ENCODE measurements at regions not wholly inside any gene's neighbourhood (a gene's known extent, or its start where the extent isn't known, plus 50 kb on each side); places are given as distances from the start of the nearest gene placed in this dataset.

- DNase-seq, result no peak
Observed at GRCh38 chr2:71802556-71802955, 345.1 kb downstream of the CYP26B1 start.

- DNase-seq, result peak; percentile 3 to 9
Observed at GRCh38 chr2:71801969-71802368, 345.7 kb downstream of the CYP26B1 start.

DNA sequence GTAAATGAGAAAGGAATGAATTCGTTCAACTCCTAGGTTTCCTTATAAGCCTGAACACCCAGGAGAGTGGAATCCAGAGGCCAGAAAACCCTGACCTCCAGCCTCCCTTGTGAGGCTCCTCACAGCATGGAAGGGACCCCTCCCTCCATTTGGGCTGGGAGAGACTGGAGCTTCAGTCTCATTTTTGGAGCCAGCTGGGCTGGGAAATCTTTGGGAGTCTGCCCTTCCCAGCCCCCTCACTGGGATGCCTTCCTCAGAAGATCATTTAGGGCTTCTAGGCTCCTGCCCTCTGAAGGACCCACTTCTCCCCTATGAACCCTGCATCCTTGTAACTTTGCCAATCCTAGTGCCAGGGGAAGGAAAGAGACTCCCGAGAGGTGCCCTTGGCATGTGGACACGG lies 346.1 kb downstream of the CYP26B1 start:
- DNase-seq, result no peak

DNA sequence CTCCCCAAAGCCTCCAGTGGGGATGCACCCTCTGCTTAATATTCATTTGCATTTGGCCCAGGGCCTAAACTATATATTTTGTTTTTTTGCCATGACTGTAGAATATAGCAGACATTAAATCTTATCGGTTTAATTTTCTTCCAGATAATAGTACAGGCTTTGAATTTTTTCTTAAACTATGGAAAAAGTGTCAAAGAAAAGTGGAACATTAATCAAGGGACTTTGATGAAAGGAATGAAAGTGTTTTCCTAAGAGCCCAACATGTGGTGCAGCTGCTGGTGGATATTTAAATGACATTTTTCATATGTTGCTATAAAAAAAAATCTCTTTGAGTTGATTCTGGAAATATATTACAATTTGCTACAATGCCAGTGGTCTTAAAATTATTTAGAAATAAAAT lies 346.8 kb downstream of the CYP26B1 start:
- DNase-seq, result no peak

GRCh38 chr2:71800106-71800809 lies 346.9 kb downstream of the DYSF start:
- DNase-seq, result no peak

DNA sequence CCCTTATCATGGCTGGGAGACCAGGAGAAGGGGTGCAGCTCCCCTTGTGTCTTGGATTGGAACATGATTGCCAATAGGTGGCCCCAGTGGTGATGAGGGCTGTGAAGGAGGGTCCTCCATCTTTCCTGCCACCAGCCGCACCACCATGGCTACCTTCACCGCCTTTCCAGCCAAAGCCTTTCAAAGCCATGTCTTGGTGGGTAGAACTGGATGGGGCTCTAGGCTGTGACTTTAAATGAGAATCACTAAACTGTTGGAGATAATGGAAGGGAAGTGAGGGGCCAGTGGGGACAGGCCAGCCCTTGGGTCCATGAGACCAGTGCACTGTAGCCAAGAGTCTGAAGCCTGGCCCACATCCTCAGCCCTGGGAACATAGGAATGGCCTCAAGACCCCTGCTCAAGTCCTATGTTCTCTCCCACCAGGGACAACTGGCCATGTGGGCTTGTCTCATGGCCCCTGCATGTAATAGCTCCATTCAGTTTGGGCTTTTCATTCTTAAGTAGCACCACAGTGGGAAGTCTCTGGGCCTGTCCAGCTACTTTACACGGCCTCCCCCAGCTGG lies 345.7 kb downstream of the DYSF start:
- DNase-seq, result no peak

DNA sequence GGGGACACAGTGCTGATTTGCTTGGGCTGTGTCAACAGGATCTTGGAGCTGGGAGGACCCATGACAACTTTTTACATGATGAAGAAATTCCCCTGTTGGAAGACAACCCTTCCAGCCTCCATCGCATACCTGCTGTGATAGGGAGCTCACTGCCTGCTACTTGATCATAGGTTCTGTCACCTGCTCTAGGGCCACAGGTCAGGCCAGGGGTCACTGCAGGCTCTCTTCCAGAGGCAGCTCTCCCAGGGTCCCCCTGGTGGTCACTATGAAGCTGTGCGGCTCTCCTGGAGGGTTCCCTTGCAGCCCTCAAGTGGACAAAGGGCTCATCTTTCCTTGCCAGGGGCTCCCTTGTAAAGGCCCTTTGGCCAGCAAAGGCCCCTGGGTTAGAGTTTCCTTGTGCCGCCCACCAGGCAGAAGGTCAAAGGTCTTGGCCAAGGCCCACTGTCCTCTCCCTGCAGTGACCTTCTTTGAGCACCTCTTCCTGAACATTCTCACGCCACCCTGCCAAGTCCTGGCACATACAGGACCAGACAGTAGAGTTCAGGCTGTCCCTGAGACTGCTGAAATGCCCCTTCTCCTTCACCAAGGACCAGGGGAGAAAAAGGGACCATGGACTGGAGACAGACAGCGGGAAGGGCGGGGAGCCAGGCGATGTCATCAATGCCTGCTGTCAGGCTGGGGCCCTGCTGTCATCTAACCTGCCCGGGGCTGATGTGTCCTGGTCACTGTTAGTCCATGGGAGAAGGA lies 345.1 kb downstream of the DYSF start:
- DNase-seq, result peak; percentile 16 to 27

GRCh38 chr2:71797035-71797810 lies 343.9 kb downstream of the DYSF start:
- no peak for DNase-seq

DNA sequence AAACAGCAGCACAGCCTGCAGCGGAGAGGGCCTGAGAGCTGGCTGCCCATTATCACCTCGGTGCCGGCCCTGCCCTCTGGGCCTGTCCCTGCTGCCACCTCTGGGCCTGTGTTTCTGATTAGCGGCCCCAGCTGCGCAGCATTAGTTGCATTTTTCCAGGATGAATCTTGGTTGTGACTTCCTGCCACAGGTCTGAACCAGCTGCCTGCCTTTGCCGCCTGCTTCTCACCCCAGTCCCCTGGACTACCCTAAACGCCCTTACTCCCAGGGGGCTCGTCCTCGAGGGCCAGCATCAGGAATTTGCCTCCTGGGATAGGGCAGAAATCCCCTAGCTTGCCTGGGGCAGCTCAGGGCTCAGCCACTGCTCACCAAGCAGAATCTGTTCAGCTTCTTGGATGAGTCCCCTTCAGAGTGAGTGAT lies 342.8 kb downstream of the DYSF start:
- DNase-seq, result no peak

- DNase-seq, result no peak
Observed at GRCh38 chr2:71795486-71795885, 342.1 kb downstream of the DYSF start.

- no peak for DNase-seq
Observed at GRCh38 chr2:71794611-71795010, 341.2 kb downstream of the DYSF start.

DNA sequence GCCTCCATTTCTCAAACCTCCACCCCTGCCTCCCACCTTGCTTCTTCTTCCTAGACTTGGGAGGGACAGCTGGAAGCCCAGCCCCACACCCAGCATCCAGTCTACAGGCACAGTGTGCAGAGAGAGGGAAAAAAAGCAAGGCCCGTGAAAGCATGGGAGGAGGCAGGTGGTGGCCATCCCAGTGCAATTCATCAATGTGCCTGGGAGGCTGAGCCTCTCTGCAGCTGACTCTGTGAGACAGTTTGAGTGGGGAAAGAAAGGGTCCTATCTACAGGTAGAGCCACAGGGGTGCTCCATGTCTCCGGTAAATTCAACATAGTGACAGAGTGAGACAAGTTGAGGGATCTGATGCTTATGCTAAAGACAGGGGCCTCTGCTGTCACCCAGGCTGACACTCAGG lies 340.6 kb downstream of the DYSF start:
- no peak for DNase-seq

DNA sequence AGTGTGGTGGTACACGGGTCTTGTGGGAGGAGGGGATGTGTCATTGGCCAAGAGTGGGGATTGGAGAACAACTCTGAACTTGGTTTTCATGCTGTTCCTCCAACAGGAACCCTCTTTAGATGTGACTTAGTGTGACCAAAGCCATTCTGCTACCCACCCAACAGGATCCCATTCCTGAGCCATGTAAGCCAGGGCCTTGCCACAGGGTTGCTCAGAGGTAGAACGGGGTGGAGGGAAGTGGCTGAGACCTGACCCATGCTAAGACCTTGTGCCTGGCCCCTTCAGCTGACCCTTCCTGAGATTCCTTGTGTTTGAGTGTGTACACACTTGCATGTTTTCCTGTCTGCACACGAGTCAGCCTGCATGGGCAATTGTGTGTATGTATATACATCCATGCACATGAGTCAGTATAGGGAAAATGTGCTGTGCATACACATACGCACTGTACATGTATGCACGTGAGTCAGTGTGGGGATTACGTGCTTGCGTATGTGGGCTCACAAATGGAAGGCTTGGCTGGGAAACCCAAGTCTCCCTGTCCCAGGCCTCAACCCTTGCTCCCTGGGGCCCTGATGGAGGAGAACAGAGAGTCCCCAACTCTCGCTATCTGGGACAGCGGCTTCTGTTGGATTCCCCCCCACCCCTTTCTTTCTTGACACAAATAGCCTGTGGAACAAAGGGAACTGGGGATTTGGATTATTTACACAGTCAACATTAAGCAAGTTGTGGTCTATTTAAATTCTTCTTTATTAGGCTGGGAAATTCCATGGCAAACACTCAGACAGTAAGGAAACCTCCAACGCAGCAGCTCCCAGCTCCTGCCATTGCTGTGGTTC lies 339.8 kb downstream of the DYSF start:
- DNase-seq, result no peak

- DNase-seq, result no peak
Observed at GRCh38 chr2:71791501-71792135, 338.3 kb downstream of the DYSF start.

- no peak for DNase-seq
Observed at GRCh38 chr2:71791061-71791450, 337.7 kb downstream of the DYSF start.

DNA sequence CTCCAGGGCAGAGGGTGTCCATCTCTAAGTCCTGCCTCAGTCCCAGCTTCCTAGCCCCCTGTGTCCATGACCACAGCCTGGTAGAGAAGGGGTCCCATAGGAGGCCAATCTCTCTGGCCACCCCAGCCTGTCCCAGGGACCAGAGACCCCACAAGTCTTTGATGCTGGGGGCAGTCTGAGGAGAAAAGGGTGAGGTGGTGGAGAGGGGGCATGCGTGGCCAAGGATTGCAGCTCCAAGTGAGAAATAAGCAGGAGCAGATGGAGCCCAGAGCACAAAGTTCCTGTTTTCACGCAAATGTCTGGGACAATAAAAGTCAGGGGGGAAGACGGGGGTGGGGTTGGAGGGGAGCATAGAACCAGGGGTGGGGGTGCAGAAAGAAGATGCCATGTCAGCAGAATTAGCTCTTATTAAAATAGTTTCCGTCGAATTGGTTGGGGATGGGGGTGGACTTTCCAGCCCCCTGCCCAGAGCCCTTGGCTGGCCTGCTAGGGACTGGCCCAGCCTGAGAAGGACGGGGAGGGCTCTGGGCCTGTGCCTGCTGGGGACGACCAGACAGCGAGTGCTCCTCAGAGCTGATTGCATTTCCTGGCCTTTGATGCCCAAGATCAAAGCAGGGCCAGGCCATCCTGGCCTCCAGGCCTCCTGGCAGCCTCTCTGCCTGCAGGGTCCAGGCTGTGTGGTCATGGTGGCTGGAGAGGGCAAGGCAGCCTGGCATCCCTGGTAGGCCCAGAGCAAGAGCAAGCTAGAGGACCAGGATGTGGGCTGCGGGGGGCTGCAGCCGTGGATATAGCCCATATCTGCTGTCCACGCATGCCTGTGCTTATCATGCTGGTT lies 337.1 kb downstream of the DYSF start:
- no peak for DNase-seq

DNA sequence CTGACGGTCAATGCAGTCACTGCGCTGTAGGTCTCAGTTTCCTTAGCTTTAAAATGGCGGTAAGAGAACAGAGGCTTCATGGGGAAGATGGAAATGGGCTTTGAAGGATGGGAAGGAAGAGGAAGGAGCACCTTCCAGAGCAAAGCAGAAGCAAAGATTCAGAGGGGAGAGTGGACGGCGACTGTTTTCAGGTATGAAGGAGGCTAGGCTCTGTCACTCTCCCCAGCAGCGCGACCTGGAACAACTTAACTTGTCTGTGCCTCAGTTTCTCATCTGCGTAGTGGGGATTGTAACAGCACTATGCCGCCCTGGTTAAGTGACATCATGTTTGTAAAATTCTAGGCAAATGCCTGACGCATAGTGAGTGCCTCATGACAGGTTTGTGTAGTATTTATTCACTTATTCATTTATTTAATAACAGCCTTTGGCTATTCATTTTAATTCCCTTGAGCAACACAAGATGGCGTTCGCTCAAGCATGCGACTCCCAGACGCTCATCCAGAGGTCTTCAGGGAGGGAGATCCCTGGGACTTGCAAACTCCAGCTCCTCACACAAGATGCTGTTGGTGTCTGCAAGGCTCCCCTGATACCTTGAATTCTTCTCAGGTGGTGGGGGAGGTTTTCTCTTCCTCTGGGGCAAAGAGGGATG lies 336.3 kb downstream of the DYSF start:
- DNase-seq, result no peak

DNA sequence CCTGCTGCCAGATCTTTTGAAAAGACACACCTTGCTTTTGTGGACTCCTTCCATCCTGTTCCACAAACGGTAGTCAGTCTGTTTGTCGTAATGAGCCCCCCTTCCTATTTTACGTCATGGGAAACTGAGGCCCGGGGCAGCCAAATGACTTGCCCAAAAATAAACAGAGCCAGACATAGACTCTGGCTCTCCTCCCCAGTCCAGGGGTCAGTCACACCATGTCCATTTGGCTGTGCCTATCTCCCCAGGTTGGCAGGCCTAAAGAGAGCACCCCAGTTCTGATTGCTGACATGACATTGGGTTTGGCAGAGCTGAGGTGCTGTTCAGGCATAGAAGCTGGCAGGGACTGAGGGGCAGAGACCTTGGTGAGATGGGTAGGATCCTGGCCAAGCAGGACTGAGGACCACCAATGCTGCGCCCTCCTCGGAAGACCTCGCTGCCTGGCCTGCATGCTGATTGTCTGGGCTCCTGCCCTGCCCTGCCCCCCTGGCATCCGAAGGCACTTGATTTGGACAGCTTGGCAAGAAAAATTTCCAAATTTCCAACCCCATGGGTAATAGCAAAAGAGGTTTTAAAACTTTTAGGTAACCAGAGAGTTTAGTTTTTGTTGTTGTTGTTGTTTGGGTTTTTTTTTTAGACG lies 335.4 kb downstream of the DYSF start:
- no peak for DNase-seq

GRCh38 chr2:71788186-71788525 lies 334.8 kb downstream of the DYSF start:
- no peak for DNase-seq
